ENCODE measurements at regions not wholly inside any gene's neighbourhood (a gene's known extent, or its start where the extent isn't known, plus 50 kb on each side); places are given as distances from the start of the nearest gene placed in this dataset.
"Not testable (repeated sequence)": the region's sequence is repeated elsewhere in the genome, so short reads cannot be mapped to it uniquely, and the experiment has no call there.

GRCh38 chr1:233505130-233505529, 108.8 kb upstream of the KCNK1 start:
- no peaks in the 10 kb centered on the region for H3K9me3 ChIP-seq (ENCODE audit: control insufficient read depth in 1 of 2, insufficient read depth in 1 of 2, low read depth in 1 of 2, low read length in 2 of 2)
- H3K4me3 ChIP-seq (replicated peaks in 1 of 2; ENCODE audit: low read depth in 1 of 2, low read length in 2 of 2): no peak overlapping the region
- H3K79me2 ChIP-seq (ENCODE audit: insufficient read depth, low read length): no peaks in the 10 kb centered on the region
- no peaks in the 10 kb centered on the region for H3K27me3 ChIP-seq (ENCODE audit: insufficient read depth, low read length)
- BruUV-seq (replicated peaks): no TSS peak
- H3K36me3 ChIP-seq (ENCODE audit: control insufficient read depth in 1 of 2, insufficient read depth in 2 of 2, low read length in 2 of 2): no peaks in the 10 kb centered on the region
- no peak for DNase-seq (ENCODE audit: low read depth, low spot score)
- POLR2A ChIA-PET: no interaction called here
- H3K9ac ChIP-seq (ENCODE audit: low read length): no peak overlapping the region
- intact Hi-C loops (cut with micrococcal nuclease): no loop called here
- RAD21 ChIA-PET (ENCODE audit: low non-redundant PET in 1 of 2, low total read pairs in 2 of 2, uncharacterized antibody in 2 of 2, unreplicated experiment in 2 of 2): no interaction called here
- no peak overlapping the region for H3K4me2 ChIP-seq (ENCODE audit: low read length)
- H3K9me2 ChIP-seq (ENCODE audit: insufficient read depth): no peaks in the 10 kb centered on the region
- H2AFZ ChIP-seq (ENCODE audit: low read depth, low read length, poor library complexity, severe bottlenecking): no peak overlapping the region
- TF ChIP-seq CEBPB (IDR thresholded peaks at IDR 0.05; ENCODE audit: low read depth): no peak
- no peak for TF ChIP-seq RAD21 (IDR thresholded peaks at IDR 0.05; ENCODE audit: low read depth)
- TF ChIP-seq, protein P1, sequence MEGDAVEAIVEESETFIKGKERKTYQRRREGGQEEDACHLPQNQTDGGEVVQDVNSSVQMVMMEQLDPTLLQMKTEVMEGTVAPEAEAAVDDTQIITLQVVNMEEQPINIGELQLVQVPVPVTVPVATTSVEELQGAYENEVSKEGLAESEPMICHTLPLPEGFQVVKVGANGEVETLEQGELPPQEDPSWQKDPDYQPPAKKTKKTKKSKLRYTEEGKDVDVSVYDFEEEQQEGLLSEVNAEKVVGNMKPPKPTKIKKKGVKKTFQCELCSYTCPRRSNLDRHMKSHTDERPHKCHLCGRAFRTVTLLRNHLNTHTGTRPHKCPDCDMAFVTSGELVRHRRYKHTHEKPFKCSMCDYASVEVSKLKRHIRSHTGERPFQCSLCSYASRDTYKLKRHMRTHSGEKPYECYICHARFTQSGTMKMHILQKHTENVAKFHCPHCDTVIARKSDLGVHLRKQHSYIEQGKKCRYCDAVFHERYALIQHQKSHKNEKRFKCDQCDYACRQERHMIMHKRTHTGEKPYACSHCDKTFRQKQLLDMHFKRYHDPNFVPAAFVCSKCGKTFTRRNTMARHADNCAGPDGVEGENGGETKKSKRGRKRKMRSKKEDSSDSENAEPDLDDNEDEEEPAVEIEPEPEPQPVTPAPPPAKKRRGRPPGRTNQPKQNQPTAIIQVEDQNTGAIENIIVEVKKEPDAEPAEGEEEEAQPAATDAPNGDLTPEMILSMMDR (IDR thresholded peaks at IDR 0.05 in 2 of 3, conservative IDR thresholded peaks at IDR 0.05 in 1 of 3; ENCODE audit: borderline replicate concordance in 1 of 3, insufficient read depth in 1 of 3, low read depth in 2 of 3, low read length in 2 of 3): no peak
- TF ChIP-seq REST (IDR thresholded peaks at IDR 0.05; ENCODE audit: low read depth): no peak
- TF ChIP-seq SIN3A (IDR thresholded peaks at IDR 0.05; ENCODE audit: low read depth): no peak
- no peak for TF ChIP-seq POLR2A (IDR thresholded peaks at IDR 0.05; ENCODE audit: borderline replicate concordance, extremely low read depth, insufficient read depth, insufficient read length)
- TF ChIP-seq, protein P2, sequence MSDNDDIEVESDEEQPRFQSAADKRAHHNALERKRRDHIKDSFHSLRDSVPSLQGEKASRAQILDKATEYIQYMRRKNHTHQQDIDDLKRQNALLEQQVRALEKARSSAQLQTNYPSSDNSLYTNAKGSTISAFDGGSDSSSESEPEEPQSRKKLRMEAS (IDR thresholded peaks at IDR 0.05): no peak
- no peak for TF ChIP-seq ELF1 (IDR thresholded peaks at IDR 0.05; ENCODE audit: borderline replicate concordance, low read depth)
- no peak for TF ChIP-seq TCF7L2 (IDR thresholded peaks at IDR 0.05; ENCODE audit: borderline replicate concordance, extremely low read depth, insufficient read depth, insufficient read length)
- TF ChIP-seq EZH2 (IDR thresholded peaks at IDR 0.05): no peak
- no peak for ATAC-seq
- no peak overlapping the region for H3K27ac ChIP-seq (ENCODE audit: low read depth, low read length)
- no peaks in the 10 kb centered on the region for H3K4me1 ChIP-seq (ENCODE audit: control insufficient read depth in 1 of 2, insufficient read depth in 2 of 2, low read length in 2 of 2)
- H4K20me1 ChIP-seq (ENCODE audit: insufficient read depth): no peaks in the 10 kb centered on the region
- CTCF ChIA-PET: no interaction called here

GRCh38 chr1:233505889-233506288, 108.0 kb upstream of the KCNK1 start:
- CTCF ChIA-PET; RAD21 ChIA-PET (ENCODE audit: low non-redundant PET in 1 of 2, low total read pairs in 2 of 2, uncharacterized antibody in 2 of 2, unreplicated experiment in 2 of 2); H3K27ac ChIP-seq (ENCODE audit: low read depth, low read length); H3K4me3 ChIP-seq (replicated peaks in 1 of 2; ENCODE audit: low read depth in 1 of 2, low read length in 2 of 2); POLR2A ChIA-PET; H3K9ac ChIP-seq (ENCODE audit: low read length); ATAC-seq; H3K9me3 ChIP-seq (ENCODE audit: control insufficient read depth in 1 of 2, insufficient read depth in 1 of 2, low read depth in 1 of 2, low read length in 2 of 2); H3K9me2 ChIP-seq (ENCODE audit: insufficient read depth); intact Hi-C loops (cut with micrococcal nuclease); DNase-seq (ENCODE audit: low read depth, low spot score); H3K4me2 ChIP-seq (ENCODE audit: low read length); H4K20me1 ChIP-seq (ENCODE audit: insufficient read depth); H2AFZ ChIP-seq (ENCODE audit: low read depth, low read length, poor library complexity, severe bottlenecking); H3K36me3 ChIP-seq (ENCODE audit: control insufficient read depth in 1 of 2, insufficient read depth in 2 of 2, low read length in 2 of 2); H3K27me3 ChIP-seq (ENCODE audit: insufficient read depth, low read length); H3K4me1 ChIP-seq (ENCODE audit: control insufficient read depth in 1 of 2, insufficient read depth in 2 of 2, low read length in 2 of 2); H3K79me2 ChIP-seq (ENCODE audit: insufficient read depth, low read length); BruUV-seq (replicated peaks): not testable (repeated sequence)
